ENCODE measurements at regions not wholly inside any gene's neighbourhood (a gene's known extent, or its start where the extent isn't known, plus 50 kb on each side); places are given as distances from the start of the nearest gene placed in this dataset.

DNA sequence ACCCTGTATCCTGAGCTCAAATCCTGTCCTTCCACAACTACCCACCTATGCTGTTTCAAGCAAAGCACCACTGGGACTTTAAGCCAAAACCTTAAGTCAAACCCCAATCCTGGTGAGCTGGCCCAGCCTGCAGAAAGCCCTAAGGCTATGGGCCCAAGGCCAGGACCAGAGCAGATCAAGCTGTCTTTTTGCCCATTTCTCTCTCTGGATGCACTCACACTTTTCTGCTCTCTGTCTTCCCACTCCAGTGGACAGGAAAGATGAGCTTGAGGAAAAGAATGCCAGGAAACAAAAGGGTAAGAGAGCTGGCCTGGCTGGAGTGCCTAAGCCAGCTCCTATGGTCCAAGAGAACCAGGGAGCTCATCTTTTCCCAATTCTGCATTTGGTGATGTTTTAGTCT is 284.3 kb upstream of the ISX start:
- no peaks in the 10 kb centered on the region for H3K9me3 ChIP-seq (ENCODE audit: control insufficient read depth, low read length)
- H2AFZ ChIP-seq: no peak overlapping the region
- H3K4me3 ChIP-seq (ENCODE audit: low read depth, low read length): no peak overlapping the region
- TF ChIP-seq, protein P1, sequence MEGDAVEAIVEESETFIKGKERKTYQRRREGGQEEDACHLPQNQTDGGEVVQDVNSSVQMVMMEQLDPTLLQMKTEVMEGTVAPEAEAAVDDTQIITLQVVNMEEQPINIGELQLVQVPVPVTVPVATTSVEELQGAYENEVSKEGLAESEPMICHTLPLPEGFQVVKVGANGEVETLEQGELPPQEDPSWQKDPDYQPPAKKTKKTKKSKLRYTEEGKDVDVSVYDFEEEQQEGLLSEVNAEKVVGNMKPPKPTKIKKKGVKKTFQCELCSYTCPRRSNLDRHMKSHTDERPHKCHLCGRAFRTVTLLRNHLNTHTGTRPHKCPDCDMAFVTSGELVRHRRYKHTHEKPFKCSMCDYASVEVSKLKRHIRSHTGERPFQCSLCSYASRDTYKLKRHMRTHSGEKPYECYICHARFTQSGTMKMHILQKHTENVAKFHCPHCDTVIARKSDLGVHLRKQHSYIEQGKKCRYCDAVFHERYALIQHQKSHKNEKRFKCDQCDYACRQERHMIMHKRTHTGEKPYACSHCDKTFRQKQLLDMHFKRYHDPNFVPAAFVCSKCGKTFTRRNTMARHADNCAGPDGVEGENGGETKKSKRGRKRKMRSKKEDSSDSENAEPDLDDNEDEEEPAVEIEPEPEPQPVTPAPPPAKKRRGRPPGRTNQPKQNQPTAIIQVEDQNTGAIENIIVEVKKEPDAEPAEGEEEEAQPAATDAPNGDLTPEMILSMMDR (IDR thresholded peaks at IDR 0.05): no peak
- H3K36me3 ChIP-seq (ENCODE audit: control insufficient read depth, insufficient read depth, low read length): no peaks in the 10 kb centered on the region
- no peak overlapping the region for H3K4me2 ChIP-seq (ENCODE audit: low read length)
- no peaks in the 10 kb centered on the region for H3K27me3 ChIP-seq (ENCODE audit: control insufficient read depth, insufficient read depth, low read length)
- no peak overlapping the region for H3K27ac ChIP-seq
- no peaks in the 10 kb centered on the region for H3K79me2 ChIP-seq
- H3K4me1 ChIP-seq: no peaks in the 10 kb centered on the region
- no peak overlapping the region for H3K9ac ChIP-seq

DNA sequence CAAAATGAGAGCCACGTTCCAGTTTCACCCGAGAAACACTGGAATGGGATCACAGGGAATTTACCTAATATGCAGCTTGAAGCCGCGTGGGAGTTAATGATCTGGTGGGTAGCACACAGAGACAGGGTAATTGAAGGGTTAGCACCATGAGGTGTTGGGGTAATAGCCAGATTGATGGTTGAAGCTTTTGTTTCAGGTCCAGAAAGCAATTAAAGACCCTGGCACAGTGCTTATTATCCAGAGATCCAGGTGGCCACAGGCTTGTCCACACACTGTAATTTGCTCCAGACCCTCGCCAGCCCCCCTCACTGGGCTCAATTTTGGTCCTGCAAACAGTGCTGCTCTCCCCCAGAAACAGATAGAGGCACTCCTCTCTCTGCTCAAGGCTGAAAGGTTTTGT is 282.5 kb upstream of the ISX start:
- Histone ChIP-seq H3K4me2 (ENCODE audit: low read length) (no peak overlapping the region), H3K36me3 (ENCODE audit: control insufficient read depth, insufficient read depth, low read length) (no peaks in the 10 kb centered on the region), H3K9me3 (ENCODE audit: control insufficient read depth, low read length) (no peaks in the 10 kb centered on the region), H3K27ac (no peak overlapping the region), H3K9ac (no peak overlapping the region), H3K79me2 (no peaks in the 10 kb centered on the region), H3K27me3 (ENCODE audit: control insufficient read depth, insufficient read depth, low read length) (no peaks in the 10 kb centered on the region), H3K4me3 (ENCODE audit: low read depth, low read length) (no peak overlapping the region), H2AFZ (no peak overlapping the region), H3K4me1 (no peaks in the 10 kb centered on the region)
- TF ChIP-seq, protein P1 (IDR thresholded peaks at IDR 0.05): no peak

DNA sequence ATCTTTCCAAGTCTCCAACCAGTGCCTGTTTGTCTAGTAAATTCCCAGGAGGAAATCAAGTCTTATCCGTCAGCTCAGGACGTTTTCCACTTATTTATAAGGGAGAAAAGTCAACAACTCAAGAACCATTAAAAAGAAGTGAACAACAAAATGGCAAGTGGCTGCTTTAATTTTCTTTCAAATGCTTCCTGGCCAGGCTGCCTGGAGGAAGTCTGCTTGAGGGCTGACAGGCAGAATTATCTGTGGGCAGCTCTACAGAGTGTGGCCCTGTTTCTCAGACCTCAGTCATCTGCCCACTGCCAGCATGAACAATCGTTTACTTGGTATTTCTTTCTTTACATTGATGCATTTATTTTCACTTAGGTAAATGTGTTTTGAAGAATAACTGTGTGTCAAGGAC is 281.9 kb upstream of the ISX start:
- no peaks in the 10 kb centered on the region for H3K4me1 ChIP-seq
- no peak overlapping the region for H3K27ac ChIP-seq

GRCh38 chr22:34797826-34798225 is 268.1 kb upstream of the ISX start:
- Histone ChIP-seq H2AFZ (no peak overlapping the region), H3K79me2 (no peaks in the 10 kb centered on the region), H3K4me2 (ENCODE audit: low read length) (no peak overlapping the region), H3K9ac (no peak overlapping the region), H3K4me1 (no peaks in the 10 kb centered on the region), H3K4me3 (ENCODE audit: low read depth, low read length) (no peak overlapping the region), H3K27me3 (ENCODE audit: control insufficient read depth, insufficient read depth, low read length) (no peaks in the 10 kb centered on the region), H3K9me3 (ENCODE audit: control insufficient read depth, low read length) (no peaks in the 10 kb centered on the region), H3K27ac (no peak overlapping the region), H3K36me3 (ENCODE audit: control insufficient read depth, insufficient read depth, low read length) (no peaks in the 10 kb centered on the region)
- TF ChIP-seq, protein P1 (IDR thresholded peaks at IDR 0.05): no peak

More for the DNA sequence above, 281.9 kb upstream of the ISX start:
- Histone ChIP-seq H3K27me3 (ENCODE audit: control insufficient read depth, insufficient read depth, low read length) (no peaks in the 10 kb centered on the region), H3K79me2 (no peaks in the 10 kb centered on the region), H3K9ac (no peak overlapping the region), H3K4me2 (ENCODE audit: low read length) (no peak overlapping the region), H3K36me3 (ENCODE audit: control insufficient read depth, insufficient read depth, low read length) (no peaks in the 10 kb centered on the region), H2AFZ (no peak overlapping the region), H3K9me3 (ENCODE audit: control insufficient read depth, low read length) (no peaks in the 10 kb centered on the region), H3K4me3 (ENCODE audit: low read depth, low read length) (no peak overlapping the region)
- TF ChIP-seq, protein P1 (IDR thresholded peaks at IDR 0.05): no peak

DNA sequence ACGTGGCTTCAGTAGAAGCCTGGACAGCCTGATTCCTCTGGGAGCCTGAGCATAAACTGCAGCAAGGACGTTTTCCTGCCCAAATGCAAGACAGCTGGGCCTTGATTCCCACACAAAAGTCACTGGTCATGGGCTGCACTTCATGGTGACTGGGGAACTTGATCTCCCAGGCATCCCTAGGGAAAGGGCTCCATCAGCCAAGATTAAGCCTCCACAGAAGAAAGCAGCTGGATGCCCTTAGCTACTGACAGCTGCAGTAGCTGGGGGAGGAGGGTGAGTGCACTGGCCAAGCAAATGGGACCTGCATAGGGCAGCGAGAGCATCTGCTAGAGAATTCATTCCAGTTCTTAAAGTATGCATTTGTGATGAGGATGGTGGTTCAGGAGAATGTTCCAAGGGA is 267.4 kb upstream of the ISX start:
- Histone ChIP-seq H3K27me3 (ENCODE audit: control insufficient read depth, insufficient read depth, low read length) (no peaks in the 10 kb centered on the region), H3K4me3 (ENCODE audit: low read depth, low read length) (no peak overlapping the region), H3K79me2 (no peaks in the 10 kb centered on the region), H3K9me3 (ENCODE audit: control insufficient read depth, low read length) (no peaks in the 10 kb centered on the region), H3K4me2 (ENCODE audit: low read length) (no peak overlapping the region), H3K9ac (no peak overlapping the region), H3K36me3 (ENCODE audit: control insufficient read depth, insufficient read depth, low read length) (no peaks in the 10 kb centered on the region), H2AFZ (no peak overlapping the region), H3K27ac (no peak overlapping the region), H3K4me1 (no peaks in the 10 kb centered on the region)
- TF ChIP-seq, protein P1 (IDR thresholded peaks at IDR 0.05): no peak
